Natural killer cell treated with Interleukin-12 subunit alpha and Interleukin-12 subunit beta and Interleukin-15 and Interleukin-18, amount 100 ng/mL, for 72 hours (primary cell): ENCODE measurements at regions not wholly inside any gene's neighbourhood (a gene's known extent, or its start where the extent isn't known, plus 50 kb on each side); places are given as distances from the start of the nearest gene placed in this dataset.
"Not testable (repeated sequence)": the region's sequence is repeated elsewhere in the genome, so short reads cannot be mapped to it uniquely, and the experiment has no call there.

ENCODE experiments used
- ATAC-seq, 2 donors: fragments of 150-1000 bp; cut with Tn5 transposase in 1 of 2; sonication (Bioruptor Pico), chemical (Tn5 transposase) in 1 of 2; 2 replicates each; pipeline ENCODE4 v1.10.0; 2021
- DNase-seq: peaks from one replicate; pipeline ENCODE4 v3.0.0; 2022; ENCODE audit warnings: low spot score
- H3K27ac Mint-ChIP-seq, 2 donors: 1 replicate in 1 of 2; 2 replicates in 1 of 2; pipeline ENCODE4 v1.8.0; 2022; ENCODE audit warnings: mixed read lengths in 2 of 2, mild to moderate bottlenecking in 1 of 2, moderate library complexity in 1 of 2
- H3K27me3 Mint-ChIP-seq, 2 donors: 1 replicate in 1 of 2; 2 replicates in 1 of 2; pipeline ENCODE4 v1.8.0; 2022; ENCODE audit warnings: mixed read lengths in 2 of 2
- H3K36me3 Mint-ChIP-seq: one replicate; pipeline ENCODE4 v1.8.0; 2022; ENCODE audit warnings: mixed read lengths
- H3K4me1 Mint-ChIP-seq, 2 donors: 1 replicate in 1 of 2; 2 replicates in 1 of 2; pipeline ENCODE4 v1.8.0; 2022; ENCODE audit warnings: low read depth in 2 of 2, mixed read lengths in 2 of 2, mild to moderate bottlenecking in 1 of 2
- H3K4me3 Mint-ChIP-seq: one replicate; pipeline ENCODE4 v1.8.0; 2022; ENCODE audit warnings: mixed read lengths
- H3K9me3 Mint-ChIP-seq: 2 replicates; pipeline ENCODE4 v1.8.0; 2022; ENCODE audit warnings: mixed read lengths

DNA sequence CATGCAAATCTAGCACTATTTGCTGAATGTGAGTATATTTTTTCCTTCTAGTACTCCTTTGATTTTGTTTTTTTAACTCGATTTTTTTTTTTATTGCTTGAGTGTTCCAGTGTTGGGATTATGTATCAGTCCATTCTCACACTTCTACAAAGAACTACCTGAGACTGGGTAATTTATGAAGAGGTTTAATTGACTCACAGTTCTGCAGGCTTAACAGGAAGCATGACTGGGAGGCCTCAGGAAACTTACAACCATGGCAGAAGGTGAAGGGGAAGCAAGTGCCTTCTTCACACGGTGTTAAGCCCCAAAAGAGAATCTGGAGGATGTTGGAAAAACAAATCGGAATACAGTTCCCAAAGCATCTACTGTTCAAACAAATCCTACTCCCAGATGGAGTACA is 69.1 kb downstream of the ZNF518B start:
- not testable (repeated sequence) for H3K9me3 Mint-ChIP-seq, H3K27ac Mint-ChIP-seq, H3K36me3 Mint-ChIP-seq, ATAC-seq, H3K4me3 Mint-ChIP-seq, H3K4me1 Mint-ChIP-seq, DNase-seq
- peaks cover 14 to 49% of the 10 kb centered on the region in 2 donors for H3K27me3 Mint-ChIP-seq

GRCh38 chr4:10385994-10386394 is 71.2 kb downstream of the ZNF518B start:
- DNase-seq: no peak
- Mint-ChIP-seq H3K9me3 (no peaks in the 10 kb centered on the region), H3K27me3 (peaks cover 12 to 31% of the 10 kb centered on the region in 2 donors), H3K27ac (no peak overlapping the region), H3K4me3 (no peak overlapping the region), H3K4me1 (no peaks in the 10 kb centered on the region), H3K36me3 (no peaks in the 10 kb centered on the region)
- peak in 1 of 2 donors; percentile 20 for ATAC-seq

DNA sequence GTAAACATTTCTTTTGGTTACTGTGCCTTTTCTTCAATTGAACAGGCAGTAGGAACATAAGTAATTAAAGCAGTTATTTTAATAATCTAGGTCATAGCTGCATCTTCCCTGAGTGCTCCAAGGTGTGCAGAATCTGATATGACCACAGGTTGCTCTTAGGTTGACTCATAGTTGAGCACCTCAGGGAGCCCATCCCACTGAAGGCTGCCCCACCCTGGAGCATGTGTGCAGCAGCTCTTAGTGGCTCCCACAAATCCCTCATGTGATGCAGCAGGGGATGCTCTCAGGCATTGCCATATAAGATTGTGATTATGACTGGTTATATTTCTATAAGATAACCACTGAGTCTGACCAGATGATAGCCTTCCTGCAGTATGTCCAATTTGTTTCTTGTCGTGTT is 72.3 kb downstream of the ZNF518B start:
- Mint-ChIP-seq H3K9me3 (no peaks in the 10 kb centered on the region), H3K27ac (no peak overlapping the region), H3K27me3 (peaks cover 7 to 21% of the 10 kb centered on the region in 2 donors), H3K4me3 (no peak overlapping the region), H3K36me3 (no peaks in the 10 kb centered on the region), H3K4me1 (no peaks in the 10 kb centered on the region)
- DNase-seq (no peak), ATAC-seq (no peak)

DNA sequence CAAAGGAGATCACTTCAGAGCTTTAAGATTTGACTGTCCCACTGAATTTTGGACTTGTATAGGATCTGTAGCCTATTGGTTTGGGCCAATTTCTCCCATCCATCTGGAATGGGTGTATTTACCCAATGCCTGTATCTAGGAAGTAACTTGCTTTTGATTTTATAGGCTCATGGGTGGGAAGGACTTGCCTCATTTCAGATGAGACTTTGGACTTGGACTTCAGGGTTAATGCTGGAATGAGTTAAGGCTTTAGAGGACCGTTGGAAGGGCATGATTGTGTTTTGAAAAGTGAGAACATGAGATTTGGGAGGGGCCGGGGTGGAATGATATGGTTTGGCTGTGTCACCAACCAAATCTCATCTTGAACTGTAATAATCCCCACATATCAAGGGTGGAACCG is 73.8 kb downstream of the ZNF518B start:
- H3K27ac Mint-ChIP-seq: no peak overlapping the region
- H3K4me1 Mint-ChIP-seq: no peaks in the 10 kb centered on the region
- peaks cover 7 to 19% of the 10 kb centered on the region in 2 donors for H3K27me3 Mint-ChIP-seq
- no peak for ATAC-seq
- no peaks in the 10 kb centered on the region for H3K9me3 Mint-ChIP-seq
- no peaks in the 10 kb centered on the region for H3K36me3 Mint-ChIP-seq
- no peak for DNase-seq
- H3K4me3 Mint-ChIP-seq: no peak overlapping the region

- peaks cover 7 to 14% of the 10 kb centered on the region in 2 donors for H3K27me3 Mint-ChIP-seq
- not testable (repeated sequence) for H3K27ac Mint-ChIP-seq, H3K9me3 Mint-ChIP-seq, H3K36me3 Mint-ChIP-seq, DNase-seq, ATAC-seq, H3K4me1 Mint-ChIP-seq, H3K4me3 Mint-ChIP-seq
Observed at GRCh38 chr4:10382171-10382570, 75.1 kb downstream of the ZNF518B start.

GRCh38 chr4:10381146-10381545 is 76.1 kb downstream of the ZNF518B start:
- peaks cover 7 to 14% of the 10 kb centered on the region in 2 donors for H3K27me3 Mint-ChIP-seq
- H3K4me3 Mint-ChIP-seq: no peak overlapping the region

DNA sequence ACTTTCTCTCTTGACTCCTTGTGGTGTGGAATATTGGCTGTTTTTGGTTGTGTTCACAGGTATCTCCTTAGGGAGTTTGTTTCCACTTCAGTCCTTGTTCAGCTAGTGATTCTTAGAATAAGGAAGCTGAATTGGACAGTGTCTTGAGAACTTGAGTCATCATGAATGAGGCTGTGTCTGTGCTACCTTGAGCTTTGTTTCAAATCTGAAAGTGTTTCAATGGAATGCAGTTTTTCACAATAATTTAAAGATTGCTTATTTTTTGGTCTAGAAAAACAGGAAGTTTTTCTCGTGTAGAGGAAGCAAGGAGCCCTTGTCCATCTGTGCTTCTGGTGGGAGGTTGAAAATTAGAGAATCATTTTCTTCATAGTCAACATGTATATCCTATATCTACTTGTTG is 76.5 kb downstream of the ZNF518B start:
- Mint-ChIP-seq H3K4me3 (no peak overlapping the region), H3K27me3 (peaks cover 7 to 14% of the 10 kb centered on the region in 2 donors), H3K27ac (no peak overlapping the region), H3K9me3 (no peaks in the 10 kb centered on the region), H3K36me3 (no peaks in the 10 kb centered on the region), H3K4me1 (no peaks in the 10 kb centered on the region)
- no peak for DNase-seq
- ATAC-seq: no peak

More at GRCh38 chr4:10381146-10381545, 76.1 kb downstream of the ZNF518B start:
- no peak overlapping the region for H3K27ac Mint-ChIP-seq
- H3K36me3 Mint-ChIP-seq: no peaks in the 10 kb centered on the region
- H3K4me1 Mint-ChIP-seq: no peaks in the 10 kb centered on the region
- ATAC-seq (no peak), DNase-seq (no peak)
- H3K9me3 Mint-ChIP-seq: no peaks in the 10 kb centered on the region

DNA sequence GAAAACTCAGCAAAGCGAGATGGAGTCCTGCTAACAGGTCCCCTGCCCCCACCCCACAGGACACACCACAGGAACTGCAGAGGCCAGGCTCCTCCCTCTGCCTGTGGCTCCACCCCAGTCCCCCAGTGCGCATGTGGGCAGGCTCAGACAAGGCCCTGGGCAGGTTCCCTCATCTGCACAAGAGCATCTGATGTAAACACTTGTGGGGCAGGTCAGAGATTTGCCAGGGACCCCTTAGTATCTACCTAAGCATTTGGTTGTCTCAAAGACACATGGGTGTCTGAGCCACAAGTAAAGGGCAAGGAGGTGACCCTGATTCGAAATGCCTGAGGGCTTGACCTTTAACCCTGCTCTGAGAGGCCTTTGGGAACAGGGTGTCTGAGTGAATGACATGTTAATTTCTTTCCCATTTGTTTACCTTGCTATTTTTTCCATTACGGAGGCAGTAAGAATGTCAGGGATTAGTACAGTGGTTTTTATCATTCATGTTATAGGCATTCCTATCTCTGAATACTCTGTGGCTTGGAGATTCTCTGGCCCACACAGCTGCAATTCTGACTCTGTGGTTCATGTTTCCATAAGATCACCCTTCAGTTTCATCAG is 85.3 kb downstream of the ZNF518B start:
- ATAC-seq: no peak
- Mint-ChIP-seq H3K36me3 (no peaks in the 10 kb centered on the region), H3K27ac (no peak overlapping the region), H3K27me3 (peaks cover 2 to 12% of the 10 kb centered on the region in 2 donors), H3K9me3 (no peaks in the 10 kb centered on the region), H3K4me3 (no peak overlapping the region), H3K4me1 (no peaks in the 10 kb centered on the region)
- no peak for DNase-seq

GRCh38 chr4:10371121-10371520 is 86.1 kb downstream of the ZNF518B start:
- no peaks in the 10 kb centered on the region for H3K4me1 Mint-ChIP-seq
- DNase-seq: no peak
- peaks cover 5 to 16% of the 10 kb centered on the region in 2 donors for H3K27me3 Mint-ChIP-seq
- H3K36me3 Mint-ChIP-seq: no peaks in the 10 kb centered on the region
- no peak for ATAC-seq
- H3K9me3 Mint-ChIP-seq: no peaks in the 10 kb centered on the region
- no peak overlapping the region for H3K4me3 Mint-ChIP-seq
- H3K27ac Mint-ChIP-seq: no peak overlapping the region

GRCh38 chr4:10369517-10369916 is 87.7 kb downstream of the ZNF518B start:
- no peak overlapping the region for H3K4me3 Mint-ChIP-seq
- no peaks in the 10 kb centered on the region for H3K4me1 Mint-ChIP-seq
- no peaks in the 10 kb centered on the region for H3K36me3 Mint-ChIP-seq
- H3K27me3 Mint-ChIP-seq: peaks cover 9 to 16% of the 10 kb centered on the region in 2 donors
- DNase-seq (no peak), ATAC-seq (no peak)
- no peak overlapping the region for H3K27ac Mint-ChIP-seq
- H3K9me3 Mint-ChIP-seq: no peaks in the 10 kb centered on the region

DNA sequence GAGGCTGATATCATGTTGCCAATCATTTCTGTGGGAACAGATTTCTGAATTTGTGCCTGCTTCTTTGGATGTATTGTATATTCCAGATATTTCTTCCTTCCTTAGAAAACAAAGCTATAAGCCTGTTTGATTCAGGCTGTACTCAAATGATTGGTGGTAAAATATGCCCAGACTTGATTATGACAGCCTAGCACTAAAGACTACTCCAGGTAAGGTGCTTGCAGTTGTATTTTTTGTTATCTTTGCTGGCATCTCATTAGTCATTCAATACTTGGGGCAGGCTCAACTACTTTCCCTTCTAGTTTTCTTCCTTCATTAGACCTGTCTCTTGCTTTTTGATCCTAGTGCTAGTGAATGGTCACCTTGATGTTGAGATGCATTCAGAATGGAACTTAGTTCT is 90.6 kb downstream of the ZNF518B start:
- no peak overlapping the region for H3K27ac Mint-ChIP-seq
- H3K4me1 Mint-ChIP-seq: no peaks in the 10 kb centered on the region
- no peak for DNase-seq
- H3K36me3 Mint-ChIP-seq: no peaks in the 10 kb centered on the region
- no peaks in the 10 kb centered on the region for H3K9me3 Mint-ChIP-seq
- no peak overlapping the region for H3K4me3 Mint-ChIP-seq
- ATAC-seq: no peak
- peaks cover 19 to 24% of the 10 kb centered on the region in 2 donors for H3K27me3 Mint-ChIP-seq

DNA sequence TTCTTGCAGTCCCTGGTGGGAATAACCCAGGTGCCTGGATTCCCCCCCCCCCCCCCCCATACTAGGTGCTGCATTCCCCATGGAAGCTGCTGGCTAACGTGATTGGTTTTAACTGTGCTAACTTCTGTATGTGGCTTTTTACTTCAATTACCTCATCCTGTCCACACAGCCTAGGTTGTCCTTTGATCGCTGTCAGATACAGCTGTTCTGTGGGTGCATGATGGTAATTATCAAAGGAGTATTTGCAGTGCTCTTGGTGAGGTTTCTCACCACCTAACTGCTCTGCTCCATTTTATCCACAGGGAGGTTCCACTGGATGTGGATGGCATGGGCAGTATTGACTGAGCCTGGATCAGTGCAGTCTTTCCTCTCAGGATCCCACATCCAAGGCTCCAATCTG is 93.0 kb downstream of the ZNF518B start:
- Mint-ChIP-seq H3K4me3 (no peak overlapping the region), H3K4me1 (no peaks in the 10 kb centered on the region), H3K9me3 (no peaks in the 10 kb centered on the region), H3K27ac (no peak overlapping the region), H3K36me3 (no peaks in the 10 kb centered on the region), H3K27me3 (peaks cover 31 to 43% of the 10 kb centered on the region in 2 donors)
- ATAC-seq (no peak), DNase-seq (no peak)

DNA sequence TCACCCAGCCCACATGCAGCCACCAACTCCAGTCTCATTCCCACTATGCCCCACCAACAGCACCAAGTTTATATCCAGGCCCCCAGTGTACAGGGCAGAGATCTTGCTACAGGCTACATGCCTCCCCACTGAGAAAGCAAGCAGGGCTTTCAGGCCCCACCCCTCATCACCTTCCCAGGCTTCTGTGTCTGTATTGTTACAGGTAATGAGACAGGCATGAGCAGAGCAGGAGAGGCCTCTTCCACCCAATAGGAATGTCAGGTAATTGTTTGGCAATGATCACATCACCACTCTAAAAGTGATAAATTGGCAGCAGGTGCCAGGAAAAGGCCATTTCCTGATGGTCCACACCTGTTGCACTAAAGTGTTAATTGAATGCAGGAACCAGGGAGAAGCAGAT is 102.5 kb downstream of the ZNF518B start:
- Mint-ChIP-seq H3K27ac (no peak overlapping the region), H3K4me3 (no peak overlapping the region), H3K4me1 (peaks cover 0 to 3% of the 10 kb centered on the region in 2 donors), H3K27me3 (peaks cover 41 to 56% of the 10 kb centered on the region in 2 donors), H3K36me3 (no peaks in the 10 kb centered on the region), H3K9me3 (peaks cover 4% of the 10 kb centered on the region)
- DNase-seq: no peak
- ATAC-seq: no peak

GRCh38 chr4:10354225-10354624 is 103.0 kb downstream of the ZNF518B start:
- Mint-ChIP-seq H3K27me3 (peaks cover 38 to 53% of the 10 kb centered on the region in 2 donors), H3K9me3 (peaks cover 4% of the 10 kb centered on the region), H3K4me3 (no peak overlapping the region), H3K27ac (no peak overlapping the region), H3K36me3 (no peaks in the 10 kb centered on the region), H3K4me1 (peaks cover 0 to 3% of the 10 kb centered on the region in 2 donors)
- ATAC-seq (no peak), DNase-seq (no peak)

DNA sequence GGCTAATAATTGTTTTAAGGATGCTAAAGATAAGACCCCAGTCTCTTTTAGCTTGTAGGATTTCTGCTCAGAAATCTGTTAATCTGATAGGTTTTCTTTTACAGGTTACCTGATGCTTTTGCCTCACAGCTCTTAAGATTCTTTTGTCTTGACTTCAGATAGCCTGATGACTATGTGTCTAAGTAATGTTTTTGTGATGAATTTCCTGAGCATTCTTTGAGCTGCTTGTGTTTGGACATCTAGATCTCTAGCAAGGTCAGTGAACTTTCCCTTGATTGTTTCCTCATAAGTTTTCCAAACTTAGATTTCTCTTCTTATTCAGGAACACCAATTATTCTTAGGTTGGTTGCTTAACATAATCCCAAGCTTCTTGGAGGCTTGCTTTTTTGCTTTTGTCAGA is 104.1 kb downstream of the ZNF518B start:
- H3K27ac Mint-ChIP-seq: no peak overlapping the region
- H3K4me3 Mint-ChIP-seq: no peak overlapping the region
- DNase-seq (no peak), ATAC-seq (no peak)
- H3K4me1 Mint-ChIP-seq: peaks cover 0 to 3% of the 10 kb centered on the region in 2 donors
- H3K27me3 Mint-ChIP-seq: peaks cover 35 to 45% of the 10 kb centered on the region in 2 donors
- H3K9me3 Mint-ChIP-seq: peaks cover 4% of the 10 kb centered on the region
- H3K36me3 Mint-ChIP-seq: no peaks in the 10 kb centered on the region
